Epithelial cell of esophagus (primary cell): ENCODE measurements at regions not wholly inside any gene's neighbourhood (a gene's known extent, or its start where the extent isn't known, plus 50 kb on each side); places are given as distances from the start of the nearest gene placed in this dataset.

Experiments
- DNase-seq: peaks from one replicate; pipeline ENCODE4 v3.0.0; 2010; ENCODE audit warnings: low read depth
- H3K4me3 ChIP-seq: 2 replicates; pipeline ENCODE4 v1.5.1; 2011; ENCODE audit warnings: mild to moderate bottlenecking, low read length, control low read depth
- CTCF ChIP-seq: IDR thresholded peaks from 2 replicates; pipeline ENCODE4 v1.5.1; 2011; ENCODE audit warnings: low read depth, mild to moderate bottlenecking, low read length, control low read depth, inconsistent platforms; ENCODE audit not compliant: insufficient read depth; ENCODE audit errors: missing control alignments

GRCh38 chr13:105343134-105343806 is 1192.2 kb downstream of the EFNB2 start:
- no peak for TF ChIP-seq CTCF
- no peak overlapping the region for H3K4me3 ChIP-seq
- no peak for DNase-seq

- no peak for TF ChIP-seq CTCF
- no peak for DNase-seq
- H3K4me3 ChIP-seq, result no peak overlapping the region
These were observed 1193.1 kb downstream of the EFNB2 start for GRCh38 chr13:105342281-105342820.

- DNase-seq, result no peak
- no peak overlapping the region for H3K4me3 ChIP-seq
- no peak for TF ChIP-seq CTCF
These were observed 1193.7 kb downstream of the EFNB2 start for GRCh38 chr13:105341758-105342157.

- H3K4me3 ChIP-seq, result no peak overlapping the region
- DNase-seq, result no peak
- no peak for TF ChIP-seq CTCF
These were observed 1194.2 kb downstream of the EFNB2 start for GRCh38 chr13:105341256-105341655.

GRCh38 chr13:105340061-105340606 is 1195.3 kb downstream of the EFNB2 start:
- no peak for TF ChIP-seq CTCF
- H3K4me3 ChIP-seq, result no peak overlapping the region
- no peak for DNase-seq

- DNase-seq, result no peak
- no peak for TF ChIP-seq CTCF
- H3K4me3 ChIP-seq, result no peak overlapping the region
These were observed 1196.7 kb downstream of the EFNB2 start for GRCh38 chr13:105338773-105339172.

GRCh38 chr13:105338006-105338405 is 1197.5 kb downstream of the EFNB2 start:
- no peak for TF ChIP-seq CTCF
- no peak for DNase-seq
- H3K4me3 ChIP-seq, result no peak overlapping the region
